Fibroblast of villous mesenchyme (primary cell): ENCODE measurements at regions not wholly inside any gene's neighbourhood (a gene's known extent, or its start where the extent isn't known, plus 50 kb on each side); places are given as distances from the start of the nearest gene placed in this dataset.
A peak's percentile ranks its signal among the peaks of the same experiment; 100 is the strongest.

Source experiments
- DNase-seq: peaks from one replicate; pipeline ENCODE4 v3.0.0-alpha.2; 2010; ENCODE audit warnings: low read depth
- H3K4me3 ChIP-seq: 2 replicates; pipeline ENCODE4 v1.5.1; 2011; ENCODE audit warnings: low read depth, mild to moderate bottlenecking, low read length
- TF ChIP-seq, protein P1 (sequence below): IDR thresholded peaks from 2 replicates; pipeline ENCODE4 v1.5.1; 2012; ENCODE audit warnings: low read depth, mild to moderate bottlenecking, low read length; ENCODE audit not compliant: insufficient read depth

DNA sequence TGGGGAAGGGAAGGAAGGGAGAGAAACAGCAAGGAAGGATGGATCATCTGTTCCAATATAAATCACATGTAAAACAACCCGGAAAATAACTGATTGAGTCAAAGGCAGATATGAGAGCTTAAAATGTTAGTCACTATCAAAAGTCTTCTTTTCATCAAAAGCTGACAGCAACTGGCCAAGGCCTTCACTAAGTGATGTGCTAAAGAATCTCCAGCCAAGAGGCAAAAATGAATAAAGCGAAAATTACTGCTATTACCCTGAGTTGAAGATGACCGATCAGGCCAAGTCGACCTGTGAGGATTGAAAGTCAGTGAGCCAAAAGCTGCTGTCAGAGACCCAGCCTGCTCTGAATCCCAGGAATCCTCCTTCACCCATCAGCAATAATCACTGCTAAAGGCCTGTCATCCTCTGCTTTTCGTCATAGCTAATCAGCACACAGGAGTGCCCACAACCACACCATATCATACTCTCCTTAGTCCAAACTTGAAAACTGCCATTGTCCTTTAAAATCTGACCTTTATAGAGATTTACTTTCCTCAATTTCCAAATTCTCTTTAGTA is 736.9 kb downstream of the TLE1 start:
- H3K4me3 ChIP-seq: no peak overlapping the region
- TF ChIP-seq, protein P1, sequence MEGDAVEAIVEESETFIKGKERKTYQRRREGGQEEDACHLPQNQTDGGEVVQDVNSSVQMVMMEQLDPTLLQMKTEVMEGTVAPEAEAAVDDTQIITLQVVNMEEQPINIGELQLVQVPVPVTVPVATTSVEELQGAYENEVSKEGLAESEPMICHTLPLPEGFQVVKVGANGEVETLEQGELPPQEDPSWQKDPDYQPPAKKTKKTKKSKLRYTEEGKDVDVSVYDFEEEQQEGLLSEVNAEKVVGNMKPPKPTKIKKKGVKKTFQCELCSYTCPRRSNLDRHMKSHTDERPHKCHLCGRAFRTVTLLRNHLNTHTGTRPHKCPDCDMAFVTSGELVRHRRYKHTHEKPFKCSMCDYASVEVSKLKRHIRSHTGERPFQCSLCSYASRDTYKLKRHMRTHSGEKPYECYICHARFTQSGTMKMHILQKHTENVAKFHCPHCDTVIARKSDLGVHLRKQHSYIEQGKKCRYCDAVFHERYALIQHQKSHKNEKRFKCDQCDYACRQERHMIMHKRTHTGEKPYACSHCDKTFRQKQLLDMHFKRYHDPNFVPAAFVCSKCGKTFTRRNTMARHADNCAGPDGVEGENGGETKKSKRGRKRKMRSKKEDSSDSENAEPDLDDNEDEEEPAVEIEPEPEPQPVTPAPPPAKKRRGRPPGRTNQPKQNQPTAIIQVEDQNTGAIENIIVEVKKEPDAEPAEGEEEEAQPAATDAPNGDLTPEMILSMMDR: no peak
- no peak for DNase-seq

DNA sequence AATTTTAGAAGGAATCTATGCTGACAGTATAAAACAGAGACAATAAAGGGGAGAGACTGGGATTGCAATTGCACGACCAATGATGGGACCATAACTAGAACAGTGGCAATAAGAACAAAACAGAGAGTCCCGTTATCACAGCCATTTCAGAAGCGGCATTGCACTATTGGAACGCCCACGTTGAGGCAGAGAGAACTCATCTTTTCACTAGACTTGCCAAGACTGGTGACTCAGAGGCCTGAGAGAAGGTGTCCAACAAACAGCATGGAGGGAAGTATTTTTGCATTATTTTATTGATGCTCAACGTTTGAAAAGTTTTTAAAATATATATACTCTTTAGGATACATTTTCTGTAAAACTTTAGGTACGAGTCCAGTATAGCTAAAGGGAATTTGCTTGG is 737.7 kb downstream of the TLE1 start:
- TF ChIP-seq, protein P1: no peak
- no peak overlapping the region for H3K4me3 ChIP-seq
- peak; percentile 16 for DNase-seq

DNA sequence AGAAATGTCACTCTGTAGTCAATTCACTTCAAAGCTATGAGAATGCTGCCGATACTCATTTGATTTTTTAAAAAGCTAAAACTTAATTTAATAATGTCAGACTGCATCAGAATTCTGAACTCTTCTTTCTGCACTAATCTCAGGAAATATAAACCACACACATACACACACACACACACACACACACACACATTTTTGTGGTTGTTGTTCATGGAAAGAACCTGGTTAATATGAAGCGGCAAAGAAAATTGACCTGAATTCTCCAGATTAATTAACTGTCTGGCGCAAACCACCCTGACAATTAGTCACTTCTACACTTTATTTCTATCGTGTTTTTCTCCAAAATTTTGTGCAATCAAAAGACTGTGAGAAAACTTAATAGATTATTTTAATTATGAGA is 740.5 kb downstream of the TLE1 start:
- TF ChIP-seq, protein P1: no peak
- H3K4me3 ChIP-seq: no peak overlapping the region
- no peak for DNase-seq

DNA sequence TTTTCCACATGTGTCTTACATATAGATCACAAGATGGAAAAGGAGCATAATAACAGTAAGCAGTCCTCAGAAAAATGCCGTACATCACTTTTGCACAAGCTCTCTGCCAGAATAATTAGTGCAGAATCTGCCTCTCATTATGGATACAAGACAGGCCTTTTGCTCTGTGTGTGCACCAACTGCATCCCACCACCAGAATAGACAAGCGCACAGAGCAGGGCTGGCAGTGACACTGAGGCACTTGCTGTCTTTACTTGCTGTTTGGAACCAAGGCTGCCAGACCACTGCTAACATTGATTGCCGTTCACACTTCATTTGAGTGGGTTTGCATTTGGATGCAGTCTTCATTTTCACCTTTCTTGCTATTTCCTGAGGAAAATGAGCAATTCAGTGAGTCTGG is 741.3 kb downstream of the TLE1 start:
- no peak for DNase-seq
- TF ChIP-seq, protein P1: no peak
- H3K4me3 ChIP-seq: no peak overlapping the region

DNA sequence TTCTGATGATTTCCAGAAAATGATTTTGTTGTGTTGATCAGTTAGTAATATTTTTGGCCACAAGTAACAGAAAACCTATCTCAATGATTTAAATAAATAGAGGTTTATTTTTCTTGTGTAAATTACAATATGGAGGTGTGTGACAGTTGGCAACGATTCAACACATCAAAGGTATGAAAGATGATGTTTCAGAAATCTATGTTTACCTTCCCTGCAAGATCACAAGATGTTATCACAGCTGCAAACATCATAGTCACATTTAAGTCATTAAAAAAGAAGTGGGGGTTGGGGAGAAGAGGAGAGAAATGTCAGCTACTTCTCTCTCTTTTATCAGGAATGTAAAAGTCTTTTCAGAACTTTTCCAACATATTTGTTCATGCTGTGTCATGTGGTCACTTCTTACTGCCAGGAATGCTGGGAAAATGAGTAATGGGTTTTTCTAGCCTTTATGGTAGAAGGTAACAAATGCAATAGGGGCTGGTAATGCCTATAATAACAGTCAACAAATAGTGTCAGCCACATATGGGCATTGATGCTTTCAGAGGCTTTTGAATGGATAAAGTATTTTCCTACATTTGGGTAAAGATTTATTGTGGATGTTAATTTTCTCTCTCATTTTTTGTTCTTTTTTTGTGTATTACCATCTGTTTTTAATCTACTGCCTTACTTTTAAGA is 742.7 kb downstream of the TLE1 start:
- TF ChIP-seq, protein P1: no peak
- no peak for DNase-seq

DNA sequence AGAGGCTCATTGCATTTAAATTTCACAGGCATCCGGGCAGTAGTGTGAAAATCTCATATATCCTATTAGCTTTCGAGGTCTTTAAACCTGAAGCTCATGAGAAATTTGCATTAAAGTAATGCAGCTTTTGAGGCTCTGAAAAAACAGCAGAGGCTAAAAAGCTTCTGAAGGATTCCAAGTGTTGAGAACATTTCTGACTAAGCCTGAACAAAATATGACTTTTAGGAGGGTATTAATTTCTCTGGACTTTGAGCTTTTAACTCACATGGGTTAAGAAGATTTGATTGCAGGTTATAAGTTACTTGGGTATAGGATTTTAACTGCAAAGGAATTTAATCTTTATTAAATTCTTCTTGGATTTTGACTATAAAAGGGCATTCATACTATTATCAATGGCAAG is 743.9 kb downstream of the TLE1 start:
- TF ChIP-seq, protein P1: no peak
- no peak for DNase-seq
- H3K4me3 ChIP-seq: no peak overlapping the region

More for the DNA sequence above, 742.7 kb downstream of the TLE1 start:
- H3K4me3 ChIP-seq: no peak overlapping the region

DNA sequence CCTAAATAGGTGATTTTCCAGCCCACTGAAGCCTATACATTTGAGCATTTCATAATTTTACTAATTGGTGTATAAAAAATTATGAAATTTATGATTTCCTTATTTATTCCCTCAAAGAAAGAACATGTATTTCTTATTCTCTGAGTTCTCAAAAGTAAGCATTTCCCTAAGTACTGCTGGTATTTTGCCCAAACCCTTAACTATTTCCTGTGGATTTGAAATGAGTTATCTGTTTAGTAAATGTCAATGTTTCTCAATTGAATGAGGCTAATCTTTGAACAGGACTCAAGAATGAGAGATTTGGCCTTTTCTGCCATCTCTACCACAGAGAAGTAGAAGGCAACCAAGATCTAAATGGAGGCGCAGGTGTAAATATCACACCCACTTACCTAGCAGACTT is 751.7 kb downstream of the TLE1 start:
- DNase-seq: no peak
- no peak overlapping the region for H3K4me3 ChIP-seq
- TF ChIP-seq, protein P1: no peak
